Loucy (cell line): ENCODE measurements at regions not wholly inside any gene's neighbourhood (a gene's known extent, or its start where the extent isn't known, plus 50 kb on each side); places are given as distances from the start of the nearest gene placed in this dataset.

Source experiments
- CTCF ChIP-seq: fragments of 200-600 bp; sonication (generic); conservative IDR thresholded peaks from 2 replicates; pipeline ENCODE4 v1.5.1; 2014; ENCODE audit warnings: mild to moderate bottlenecking, antibody characterized with exemption, low read length
- EZH2phosphoT487 ChIP-seq: fragments of 200-600 bp; IDR thresholded peaks from 2 replicates; pipeline ENCODE4 v1.6.1; 2018; ENCODE audit warnings: antibody characterized with exemption, mild to moderate bottlenecking, moderate library complexity, borderline replicate concordance

- TF ChIP-seq CTCF (no peak), EZH2phosphoT487 (no peak)
Measured at GRCh38 chr12:69039911-69040310, 106.9 kb upstream of the CPM start.
